Fibroblast of mammary gland (primary cell): ENCODE measurements at regions not wholly inside any gene's neighbourhood (a gene's known extent, or its start where the extent isn't known, plus 50 kb on each side); places are given as distances from the start of the nearest gene placed in this dataset.

Experiments used
- DNase-seq: peaks from one replicate; pipeline ENCODE4 v3.0.0-alpha.2; 2010; ENCODE audit warnings: low read depth
- H3K4me3 ChIP-seq: 2 replicates; pipeline ENCODE4 v1.5.1; 2011; ENCODE audit warnings: low read depth, mild to moderate bottlenecking, low read length, moderate library complexity; ENCODE audit not compliant: control insufficient read depth
- CTCF ChIP-seq: conservative IDR thresholded peaks from 2 replicates; pipeline ENCODE4 v1.5.1; 2011; ENCODE audit warnings: low read depth, low read length, inconsistent platforms; ENCODE audit not compliant: control insufficient read depth, insufficient read depth

- no peak for DNase-seq
Observed at GRCh38 chr1:213521206-213521605, 466.6 kb upstream of the PROX1 start.

GRCh38 chr1:213523781-213524398 lies 463.9 kb upstream of the PROX1 start:
- TF ChIP-seq CTCF: no peak
- no peak overlapping the region for H3K4me3 ChIP-seq
- no peak for DNase-seq

More at GRCh38 chr1:213521206-213521605, 466.6 kb upstream of the PROX1 start:
- H3K4me3 ChIP-seq: no peak overlapping the region
- TF ChIP-seq CTCF: no peak

GRCh38 chr1:213526306-213526705 lies 461.5 kb upstream of the PROX1 start:
- no peak overlapping the region for H3K4me3 ChIP-seq
- no peak for TF ChIP-seq CTCF
- DNase-seq: no peak

DNA sequence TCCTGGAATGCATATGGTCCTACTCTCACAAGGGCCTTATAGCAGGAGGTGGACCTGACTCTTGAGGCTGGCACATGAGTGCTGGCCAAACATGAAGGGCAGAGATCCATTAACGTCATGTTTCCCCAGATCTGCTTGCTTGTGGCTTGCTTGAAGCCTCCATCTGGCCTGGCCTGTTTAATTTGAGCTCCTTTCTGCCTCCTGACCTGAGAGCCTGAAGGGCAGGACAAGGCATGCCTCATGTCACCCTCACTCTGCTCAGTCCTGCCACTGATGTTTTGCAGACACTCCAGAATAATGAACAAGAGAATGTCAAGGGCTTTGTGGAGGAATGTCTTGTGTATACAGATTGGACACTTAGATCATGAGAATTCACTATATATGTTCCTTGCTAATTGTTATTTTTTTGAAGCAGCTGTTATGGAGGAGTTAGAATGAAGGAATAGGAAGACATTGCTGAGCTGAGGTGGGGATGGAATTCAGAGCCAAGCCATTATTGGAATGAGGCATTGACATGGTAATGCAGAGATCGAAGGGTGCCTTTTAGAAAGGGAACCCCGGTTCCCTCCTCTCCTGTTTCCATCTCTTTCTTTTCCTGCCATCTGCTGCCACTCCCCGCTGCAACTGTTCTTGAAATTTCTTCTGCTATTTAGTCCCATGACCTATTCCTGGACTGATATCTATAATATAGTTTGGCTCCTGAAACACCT lies 457.0 kb upstream of the PROX1 start:
- no peak for TF ChIP-seq CTCF
- H3K4me3 ChIP-seq: no peak overlapping the region
- no peak for DNase-seq

GRCh38 chr1:213531369-213532310 lies 456.1 kb upstream of the PROX1 start:
- no peak for TF ChIP-seq CTCF
- DNase-seq: no peak
- H3K4me3 ChIP-seq: no peak overlapping the region

- no peak for DNase-seq
- H3K4me3 ChIP-seq: no peak overlapping the region
- TF ChIP-seq CTCF: no peak
Observed at GRCh38 chr1:213533125-213533524, 454.6 kb upstream of the PROX1 start.
